Spleen (tissue), 11 donors: ENCODE measurements at regions not wholly inside any gene's neighbourhood (a gene's known extent, or its start where the extent isn't known, plus 50 kb on each side); places are given as distances from the start of the nearest gene placed in this dataset.

ENCODE experiments used
- DNase-seq: peaks from one replicate; pipeline ENCODE4 v3.0.0-alpha.2; 2020
- H3K27ac ChIP-seq, 8 donors: fragments of 200-600 bp; sonication (generic) in 7 of 8; 1 replicate in 4 of 8; 2 replicates in 4 of 8; pipeline versions ENCODE4 v1.5.0 to v1.8.0; 2016 to 2021; ENCODE audit warnings: inconsistent platforms in 4 of 8, mild to moderate bottlenecking in 4 of 8, moderate library complexity in 1 of 8
- H3K27me3 ChIP-seq, 7 donors: fragments of 200-600 bp; sonication (generic) in 6 of 7; replicated peaks in 1 of 7; 1 replicate in 4 of 7; 2 replicates in 3 of 7; pipeline versions ENCODE4 v1.5.0 to v1.8.0; 2016 to 2021; ENCODE audit warnings: inconsistent platforms in 3 of 7, mild to moderate bottlenecking in 1 of 7
- H3K36me3 ChIP-seq, 6 donors: fragments of 200-600 bp; sonication (generic) in 5 of 6; 1 replicate in 4 of 6; 2 replicates in 2 of 6; pipeline versions ENCODE4 v1.5.0 to v1.8.0; 2016 to 2021; ENCODE audit warnings: inconsistent platforms in 2 of 6
- H3K4me1 ChIP-seq, 6 donors: fragments of 200-600 bp; sonication (generic) in 5 of 6; 1 replicate in 3 of 6; 2 replicates in 3 of 6; pipeline versions ENCODE4 v1.5.0 to v1.8.0; 2016 to 2021; ENCODE audit warnings: inconsistent platforms in 3 of 6
- H3K4me3 ChIP-seq, 8 donors: fragments of 200-600 bp; sonication (generic) in 7 of 8; 1 replicate in 4 of 8; 2 replicates in 4 of 8; pipeline versions ENCODE4 v1.5.0 to v1.8.0; 2016 to 2021; ENCODE audit warnings: inconsistent platforms in 4 of 8, mild to moderate bottlenecking in 4 of 8, moderate library complexity in 2 of 8
- H3K9me3 ChIP-seq, 8 donors: fragments of 200-600 bp; sonication (generic) in 7 of 8; 1 replicate in 4 of 8; 2 replicates in 4 of 8; pipeline versions ENCODE4 v1.5.0 to v1.8.0; 2016 to 2021; ENCODE audit warnings: inconsistent platforms in 4 of 8
- CTCF ChIP-seq, 11 experiments: fragments of 200-600 bp in 7 of 11; fragments of 450-650 bp in 4 of 11; sonication (generic) in 4 of 11; IDR thresholded peaks in 8 of 11; conservative IDR thresholded peaks in 3 of 11; 1 replicate in 7 of 11; 2 replicates in 4 of 11; pipeline versions ENCODE4 v1.4.0 to v1.8.0; 2016 to 2021; ENCODE audit warnings: antibody characterized with exemption in 11 of 11, inconsistent platforms in 4 of 11, mild to moderate bottlenecking in 1 of 11
- POLR2A ChIP-seq, 3 donors: fragments of 450-650 bp; IDR thresholded peaks; one replicate each; pipeline ENCODE4 v1.5.1; 2017; ENCODE audit warnings: antibody characterized with exemption in 3 of 3, mild to moderate bottlenecking in 1 of 3
- POLR2AphosphoS5 ChIP-seq, 3 donors: sonication (generic); formaldehyde crosslinking; IDR thresholded peaks; one replicate each; pipeline ENCODE4 v1.5.1; 2017; ENCODE audit warnings: antibody characterized with exemption in 3 of 3
- WGBS, 5 donors: extraction: QIAGEN DNeasy Blood & Tissue Kit in 3 of 5; methylation state at CpG; one replicate each; pipeline versions ENCODE4 v1.1.5 to v1.1.7; 2013 to 2018; 5-methylcytosine and 5-hydroxymethylcytosine counted together
- intact Hi-C: fragments of 100-400 bp; cut with DNase I; formaldehyde crosslinking; loops from one replicate; pipeline ENCODE4 v1.15.0; 2023; ENCODE audit warnings: low total_unique reads
- donor health status: healthy with polysubstance abuse.
- donor health status: DM: no; HTN: no; CAD: no; lungs with moderate emphysema.
- donor health status: DM: no; HTN: no; CAD: no.
- donor health status: Bipolar disorder and iron deficiency.
- donor health status: healthy.
- donor health status: DM: no; HTN: no; CAD: no.
- donor health status: DM: yes; HTN: yes; CAD: no.

- WGBS, 5 donors: 69 to 91% (median 79%) methylated on average over 1 of the region's 1 CpG
- no peaks in the 10 kb centered on the region for H3K36me3 ChIP-seq
- no peaks in the 10 kb centered on the region for H3K27me3 ChIP-seq
- DNase-seq: no peak
- intact Hi-C loops: no loop called here
- H3K4me1 ChIP-seq: peaks cover 0 to 3% (median 0%) of the 10 kb centered on the region in 6 donors
- H3K27ac ChIP-seq: no peak overlapping the region
- H3K9me3 ChIP-seq: no peaks in the 10 kb centered on the region
- no peak for TF ChIP-seq CTCF (IDR thresholded peaks at IDR 0.05 in 8 of 11, conservative IDR thresholded peaks at IDR 0.05 in 3 of 11)
- no peak for TF ChIP-seq POLR2AphosphoS5 (IDR thresholded peaks at IDR 0.05)
- TF ChIP-seq POLR2A (IDR thresholded peaks at IDR 0.05): no peak
- H3K4me3 ChIP-seq: no peak overlapping the region
Measured at GRCh38 chr18:2143636-2144035, 427.7 kb downstream of the METTL4 start.

- H3K27me3 ChIP-seq: no peaks in the 10 kb centered on the region
- intact Hi-C loops: no loop called here
- H3K27ac ChIP-seq: no peak overlapping the region
- 86 to 94% (median 90%) methylated on average over 3 of the region's 3 CpGs for WGBS, 5 donors
- no peak overlapping the region for H3K4me3 ChIP-seq
- H3K9me3 ChIP-seq: no peaks in the 10 kb centered on the region
- TF ChIP-seq CTCF (IDR thresholded peaks at IDR 0.05 in 8 of 11, conservative IDR thresholded peaks at IDR 0.05 in 3 of 11) (no peak), POLR2AphosphoS5 (IDR thresholded peaks at IDR 0.05) (no peak), POLR2A (IDR thresholded peaks at IDR 0.05) (no peak)
- H3K4me1 ChIP-seq: peaks cover 0 to 3% (median 0%) of the 10 kb centered on the region in 6 donors
- DNase-seq: no peak
- H3K36me3 ChIP-seq: no peaks in the 10 kb centered on the region
Measured at GRCh38 chr18:2144811-2145210, 426.5 kb downstream of the METTL4 start.

GRCh38 chr18:2146092-2146491 is 425.2 kb downstream of the METTL4 start:
- intact Hi-C loops: no loop called here
- WGBS, 5 donors: 58 to 78% (median 68%) methylated on average over 2 of the region's 2 CpGs

GRCh38 chr18:2146754-2147153 is 424.6 kb downstream of the METTL4 start:
- TF ChIP-seq POLR2A (IDR thresholded peaks at IDR 0.05) (no peak), POLR2AphosphoS5 (IDR thresholded peaks at IDR 0.05) (no peak), CTCF (IDR thresholded peaks at IDR 0.05 in 8 of 11, conservative IDR thresholded peaks at IDR 0.05 in 3 of 11) (no peak)
- no peaks in the 10 kb centered on the region for H3K9me3 ChIP-seq
- 89 to 96% (median 93%) methylated on average over 2 of the region's 2 CpGs for WGBS, 5 donors

More at GRCh38 chr18:2146092-2146491, 425.2 kb downstream of the METTL4 start:
- no peaks in the 10 kb centered on the region for H3K27me3 ChIP-seq
- H3K27ac ChIP-seq: no peak overlapping the region
- no peak overlapping the region for H3K4me3 ChIP-seq
- no peaks in the 10 kb centered on the region for H3K36me3 ChIP-seq
- H3K9me3 ChIP-seq: no peaks in the 10 kb centered on the region
- TF ChIP-seq POLR2AphosphoS5 (IDR thresholded peaks at IDR 0.05): no peak
- TF ChIP-seq POLR2A (IDR thresholded peaks at IDR 0.05): no peak
- no peak for TF ChIP-seq CTCF (IDR thresholded peaks at IDR 0.05 in 8 of 11, conservative IDR thresholded peaks at IDR 0.05 in 3 of 11)
- DNase-seq: no peak
- H3K4me1 ChIP-seq: peaks cover 0 to 3% (median 0%) of the 10 kb centered on the region in 6 donors

More at GRCh38 chr18:2146754-2147153, 424.6 kb downstream of the METTL4 start:
- no peak overlapping the region for H3K4me3 ChIP-seq
- H3K27ac ChIP-seq: no peak overlapping the region
- no peak for DNase-seq
- H3K36me3 ChIP-seq: no peaks in the 10 kb centered on the region
- intact Hi-C loops: no loop called here
- H3K4me1 ChIP-seq: peaks cover 0 to 3% (median 0%) of the 10 kb centered on the region in 6 donors
- no peaks in the 10 kb centered on the region for H3K27me3 ChIP-seq
